ENCODE measurements at regions not wholly inside any gene's neighbourhood (a gene's known extent, or its start where the extent isn't known, plus 50 kb on each side); places are given as distances from the start of the nearest gene placed in this dataset.

- no peak for TF ChIP-seq ZNF362 (tag by site-specific recombination; IDR thresholded peaks at IDR 0.05)
- no peak for TF ChIP-seq ZBTB6 (tag by site-specific recombination; IDR thresholded peaks at IDR 0.05)
These were observed 96.1 kb upstream of the MKLN1 start (continued) for GRCh38 chr7:131231381-131232220.

GRCh38 chr7:131232768-131233167 is 94.9 kb upstream of the MKLN1 start:
- H3K27ac ChIP-seq (ENCODE audit: extremely low read depth, low read depth, low read length) = no peak overlapping the region
- POLR2A ChIA-PET = no interaction called here
- H3K4me1 ChIP-seq (ENCODE audit: control insufficient read depth, insufficient read depth, low read length) = no peaks in the 10 kb centered on the region

GRCh38 chr7:131233193-131233592 is 94.5 kb upstream of the MKLN1 start:
- H3K9me3 ChIP-seq (ENCODE audit: control insufficient read depth, insufficient read depth, low read depth, low read length) = no peaks in the 10 kb centered on the region
- POLR2A ChIA-PET = no interaction called here
- no peak overlapping the region for H3K27ac ChIP-seq (ENCODE audit: extremely low read depth, low read depth, low read length)
- CTCF ChIA-PET = interaction anchor here (0.9 kb wide), 1 partner anchor 10 kb away, joined by 3 read pairs; no protein-coding TSS in a partner anchor
- no peak overlapping the region for H3K4me3 ChIP-seq (ENCODE audit: low read depth, low read length)
- no peaks in the 10 kb centered on the region for H3K36me3 ChIP-seq (ENCODE audit: control insufficient read depth in 2 of 2, insufficient read depth in 1 of 2, low read length in 2 of 2)
- no peaks in the 10 kb centered on the region for H3K4me1 ChIP-seq (ENCODE audit: control insufficient read depth, insufficient read depth, low read length)
- peak; percentile 45 for TF ChIP-seq ZNF623 (tag by site-specific recombination; IDR thresholded peaks at IDR 0.05)
- no peak for TF ChIP-seq SCRT2 (tag by site-specific recombination; IDR thresholded peaks at IDR 0.05)
- no peak for TF ChIP-seq ZNF76 (tag by site-specific recombination; IDR thresholded peaks at IDR 0.05; ENCODE audit: borderline replicate concordance, low read depth)
- 0 out of 2 replicates have a peak, but pooled peaks have one; percentile 29 for TF ChIP-seq ZNF266 (tag by site-specific recombination; IDR thresholded peaks at IDR 0.05; ENCODE audit: low read depth)
- TF ChIP-seq ZNF394 (tag by site-specific recombination; IDR thresholded peaks at IDR 0.05; ENCODE audit: borderline replicate concordance) = peak; percentile 78; the same call in 1 of the 2 replicates
- TF ChIP-seq ZNF24 (tag by site-specific recombination; IDR thresholded peaks at IDR 0.05) = no peak
- TF ChIP-seq ZFP41 (tag by site-specific recombination; IDR thresholded peaks at IDR 0.05; ENCODE audit: borderline replicate concordance) = no peak
- 0 out of 2 replicates have a peak, but pooled peaks have one; percentile 30 for TF ChIP-seq ZBTB11 (tag by site-specific recombination; conservative IDR thresholded peaks at IDR 0.05; ENCODE audit: low read depth)
- no peak for TF ChIP-seq ZNF692 (tag by site-specific recombination; IDR thresholded peaks at IDR 0.05)
- TF ChIP-seq HIC1 (tag by site-specific recombination; IDR thresholded peaks at IDR 0.05) = no peak
- no peak for TF ChIP-seq ZNF785 (tag by site-specific recombination; IDR thresholded peaks at IDR 0.05)
- TF ChIP-seq ZNF837 (tag by site-specific recombination; IDR thresholded peaks at IDR 0.05) = no peak
- peak; percentile 58; the same call in 1 of the 2 replicates for TF ChIP-seq ZNF518A (tag by site-specific recombination; conservative IDR thresholded peaks at IDR 0.05; ENCODE audit: low read depth)

More at GRCh38 chr7:131232768-131233167, 94.9 kb upstream of the MKLN1 start:
- CTCF ChIA-PET = interaction anchor here (0.6 to 0.9 kb wide), 2 partner anchors 9 to 66 kb away, joined by 3 read pairs; no protein-coding TSS in a partner anchor
- Histone ChIP-seq H3K4me3 (ENCODE audit: low read depth, low read length) (no peak overlapping the region), H3K9me3 (ENCODE audit: control insufficient read depth, insufficient read depth, low read depth, low read length) (no peaks in the 10 kb centered on the region), H3K36me3 (ENCODE audit: control insufficient read depth in 2 of 2, insufficient read depth in 1 of 2, low read length in 2 of 2) (no peaks in the 10 kb centered on the region)
- TF ChIP-seq YY2 (tag by site-specific recombination; IDR thresholded peaks at IDR 0.05) (no peak), ZNF660 (tag by site-specific recombination; IDR thresholded peaks at IDR 0.05) (0 out of 2 replicates have a peak, but pooled peaks have one; percentile 7)

All from HEK293 (cell line).